ENCODE measurements at regions not wholly inside any gene's neighbourhood (a gene's known extent, or its start where the extent isn't known, plus 50 kb on each side); places are given as distances from the start of the nearest gene placed in this dataset.

- dilution Hi-C loops (cut with MboI; ENCODE audit: extremely low pct_ligation_motif_present, low sequenced_read_pairs), result no loop called here
- DNase-seq (ENCODE audit: low read depth, low spot score) (peak; percentile 17), FAIRE-seq (peak; percentile 88)
- no peaks in the 10 kb centered on the region for H3K9me1 ChIP-seq (ENCODE audit: control insufficient read depth, extremely low read depth, insufficient read depth, low read length)
- H3K36me3 ChIP-seq (ENCODE audit: control insufficient read depth in 2 of 2, extremely low read depth in 1 of 2, insufficient read depth in 2 of 2, low read length in 2 of 2), result no peaks in the 10 kb centered on the region
- no peaks in the 10 kb centered on the region for H4K20me1 ChIP-seq (ENCODE audit: control insufficient read depth, extremely low read depth, insufficient read depth, low read length)
- TF ChIP-seq CTCF (optimal IDR thresholded peaks at IDR 0.05 in 1 of 3, IDR thresholded peaks at IDR 0.05 in 1 of 3, conservative IDR thresholded peaks at IDR 0.05 in 1 of 3; ENCODE audit: extremely low read depth in 1 of 3, insufficient read depth in 2 of 3, low read length in 3 of 3) (peak; percentile 68 to 81 (median 74)), EZH2 (IDR thresholded peaks at IDR 0.05; ENCODE audit: low read length) (no peak)
- H3K9ac ChIP-seq (ENCODE audit: control insufficient read depth, extremely low read depth, insufficient read depth, low read length), result no peak overlapping the region
- H3K9me3 ChIP-seq (ENCODE audit: control insufficient read depth, low read depth, low read length), result no peaks in the 10 kb centered on the region
- no peak overlapping the region for H2AFZ ChIP-seq (ENCODE audit: control insufficient read depth, low read length)
- H3K4me2 ChIP-seq (ENCODE audit: control insufficient read depth, extremely low read depth, insufficient read depth, low read depth, low read length), result no peak overlapping the region
- H3K27me3 ChIP-seq (ENCODE audit: control insufficient read depth, extremely low read depth, insufficient read depth, low read length), result peaks cover 7% of the 10 kb centered on the region
- no peaks in the 10 kb centered on the region for H3K79me2 ChIP-seq (ENCODE audit: control insufficient read depth, insufficient read depth, low read length)
- H3K27ac ChIP-seq (ENCODE audit: control insufficient read depth, insufficient read depth, low read length), result no peak overlapping the region
- H3K4me1 ChIP-seq (ENCODE audit: control insufficient read depth, extremely low read depth, insufficient read depth, low read length), result peaks cover 3% of the 10 kb centered on the region
- no peak overlapping the region for H3K4me3 ChIP-seq (ENCODE audit: control insufficient read depth in 2 of 3, extremely low read depth in 1 of 3, insufficient read depth in 2 of 3, low read depth in 1 of 3, low read length in 3 of 3)
Observed at GRCh38 chr14:61894452-61895077, 132.3 kb downstream of the SNAPC1 start.

GRCh38 chr14:61897300-61897699 lies 135.1 kb downstream of the SNAPC1 start:
- DNase-seq (ENCODE audit: low read depth, low spot score) (no peak), FAIRE-seq (no peak)
- Histone ChIP-seq H3K4me2 (ENCODE audit: control insufficient read depth, extremely low read depth, insufficient read depth, low read depth, low read length) (no peak overlapping the region), H3K4me1 (ENCODE audit: control insufficient read depth, extremely low read depth, insufficient read depth, low read length) (no peaks in the 10 kb centered on the region), H3K9me1 (ENCODE audit: control insufficient read depth, extremely low read depth, insufficient read depth, low read length) (no peaks in the 10 kb centered on the region), H3K9me3 (ENCODE audit: control insufficient read depth, low read depth, low read length) (no peaks in the 10 kb centered on the region), H3K4me3 (ENCODE audit: control insufficient read depth in 2 of 3, extremely low read depth in 1 of 3, insufficient read depth in 2 of 3, low read depth in 1 of 3, low read length in 3 of 3) (no peak overlapping the region), H3K79me2 (ENCODE audit: control insufficient read depth, insufficient read depth, low read length) (no peaks in the 10 kb centered on the region), H3K27ac (ENCODE audit: control insufficient read depth, insufficient read depth, low read length) (no peak overlapping the region), H2AFZ (ENCODE audit: control insufficient read depth, low read length) (no peak overlapping the region), H3K36me3 (ENCODE audit: control insufficient read depth in 2 of 2, extremely low read depth in 1 of 2, insufficient read depth in 2 of 2, low read length in 2 of 2) (no peaks in the 10 kb centered on the region), H3K27me3 (ENCODE audit: control insufficient read depth, extremely low read depth, insufficient read depth, low read length) (peaks cover 7% of the 10 kb centered on the region), H4K20me1 (ENCODE audit: control insufficient read depth, extremely low read depth, insufficient read depth, low read length) (no peaks in the 10 kb centered on the region), H3K9ac (ENCODE audit: control insufficient read depth, extremely low read depth, insufficient read depth, low read length) (no peak overlapping the region)
- dilution Hi-C loops (cut with MboI; ENCODE audit: extremely low pct_ligation_motif_present, low sequenced_read_pairs), result no loop called here
- TF ChIP-seq EZH2 (IDR thresholded peaks at IDR 0.05; ENCODE audit: low read length) (no peak), CTCF (optimal IDR thresholded peaks at IDR 0.05 in 1 of 3, IDR thresholded peaks at IDR 0.05 in 1 of 3, conservative IDR thresholded peaks at IDR 0.05 in 1 of 3; ENCODE audit: extremely low read depth in 1 of 3, insufficient read depth in 2 of 3, low read length in 3 of 3) (no peak)

Measured in keratinocyte (primary cell).